Right kidney (tissue), 1 donor: ENCODE measurements at regions not wholly inside any gene's neighbourhood (a gene's known extent, or its start where the extent isn't known, plus 50 kb on each side); places are given as distances from the start of the nearest gene placed in this dataset.
"Not testable (repeated sequence)": the region's sequence is repeated elsewhere in the genome, so short reads cannot be mapped to it uniquely, and the experiment has no call there.

Experiments
- DNase-seq: peaks from one replicate; pipeline ENCODE4 v3.0.0-alpha.2; 2016

- not testable (repeated sequence) for DNase-seq
Measured at GRCh38 chr2:139538332-139539020, 758.3 kb upstream of the NXPH2 start.

- peak; percentile 12 for DNase-seq
Measured at GRCh38 chr2:139529080-139529479, 748.9 kb upstream of the NXPH2 start.

- peak; percentile 1 for DNase-seq
Measured at GRCh38 chr2:139526781-139527180, 746.6 kb upstream of the NXPH2 start.

GRCh38 chr2:139518321-139518720 lies 738.1 kb upstream of the NXPH2 start:
- no peak for DNase-seq

- DNase-seq = no peak
Measured at GRCh38 chr2:139514951-139515350, 734.8 kb upstream of the NXPH2 start.

GRCh38 chr2:139495851-139496250 lies 715.7 kb upstream of the NXPH2 start:
- DNase-seq = no peak

GRCh38 chr2:139492131-139492680 lies 712.0 kb upstream of the NXPH2 start:
- DNase-seq = no peak

GRCh38 chr2:139480161-139480650 lies 700.0 kb upstream of the NXPH2 start:
- no peak for DNase-seq

- DNase-seq = peak; percentile 4
Measured at GRCh38 chr2:139478165-139478914, 698.1 kb upstream of the NXPH2 start.

GRCh38 chr2:139477618-139478017 lies 697.4 kb upstream of the NXPH2 start:
- peak; percentile 17 for DNase-seq

GRCh38 chr2:139469985-139470384 lies 689.8 kb upstream of the NXPH2 start:
- no peak for DNase-seq

GRCh38 chr2:139465789-139466188 lies 685.6 kb upstream of the NXPH2 start:
- no peak for DNase-seq

GRCh38 chr2:139457873-139458272 lies 677.7 kb upstream of the NXPH2 start:
- no peak for DNase-seq

- no peak for DNase-seq
Measured at GRCh38 chr2:139454251-139454650, 674.1 kb upstream of the NXPH2 start.

GRCh38 chr2:139439100-139439499 lies 658.9 kb upstream of the NXPH2 start:
- DNase-seq = no peak

GRCh38 chr2:139438478-139438877 lies 658.3 kb upstream of the NXPH2 start:
- DNase-seq = no peak

- no peak for DNase-seq
Measured at GRCh38 chr2:139427164-139427563, 647.0 kb upstream of the NXPH2 start.

- DNase-seq = no peak
Measured at GRCh38 chr2:139424101-139424500, 643.9 kb upstream of the NXPH2 start.

GRCh38 chr2:139411236-139411635 lies 631.0 kb upstream of the NXPH2 start:
- DNase-seq = no peak

- DNase-seq = not testable (repeated sequence)
Measured at GRCh38 chr2:139410833-139411174, 630.6 kb upstream of the NXPH2 start.

- not testable (repeated sequence) for DNase-seq
Measured at GRCh38 chr2:139410147-139410832, 630.1 kb upstream of the NXPH2 start.

GRCh38 chr2:139409212-139409611 lies 629.0 kb upstream of the NXPH2 start:
- no peak for DNase-seq

- DNase-seq = no peak
Measured at GRCh38 chr2:139403948-139404347, 623.8 kb upstream of the NXPH2 start.
